ENCODE measurements at regions not wholly inside any gene's neighbourhood (a gene's known extent, or its start where the extent isn't known, plus 50 kb on each side); places are given as distances from the start of the nearest gene placed in this dataset.

DNA sequence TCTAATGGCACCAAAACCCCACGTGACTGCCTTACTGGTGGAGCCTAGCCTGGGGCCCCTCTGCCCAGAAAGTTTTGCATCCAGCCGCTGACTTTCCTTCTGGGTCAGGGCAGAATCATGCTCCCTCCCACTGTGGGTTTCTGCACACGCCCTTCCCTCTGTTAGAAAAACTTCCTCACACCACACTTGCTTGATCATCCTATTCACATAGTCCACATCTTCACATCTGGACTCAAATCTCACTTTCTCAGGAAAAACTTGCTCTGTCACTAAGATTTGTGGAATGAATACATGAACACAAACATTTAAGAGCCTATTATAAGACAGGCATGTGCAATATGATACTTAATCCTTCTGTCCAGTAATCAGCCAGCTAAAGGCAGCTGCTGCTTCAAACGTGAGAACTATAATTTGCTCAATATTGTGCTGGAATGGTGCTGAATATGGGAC is 274.7 kb downstream of the RND3 start:
- no peaks in the 10 kb centered on the region for H4K20me1 ChIP-seq (ENCODE audit: control insufficient read depth, insufficient read depth, insufficient read length)
- no peak overlapping the region for H3K9ac ChIP-seq (ENCODE audit: extremely low read depth, insufficient read length, low read length)
- H3K4me1 ChIP-seq (ENCODE audit: insufficient read depth, low read length), result peaks cover 4% of the 10 kb centered on the region; the same call in 1 of the 2 replicates
- H3K14ac ChIP-seq (ENCODE audit: insufficient read depth, low read length), result no peak overlapping the region
- no peak overlapping the region for H4K5ac ChIP-seq (ENCODE audit: insufficient read length, low read depth, low read length)
- Mint-ChIP-seq H3K4me1 (peaks cover 18 to 24% of the 10 kb centered on the region in 2 experiments), H3K27me3 (ENCODE audit: low read depth) (no peaks in the 10 kb centered on the region; the same call in 1 of the 2 replicates), H3K9me3 (no peaks in the 10 kb centered on the region), H3K4me3 (no peak overlapping the region), H3K36me3 (ENCODE audit: insufficient read depth in 1 of 3, low read depth in 3 of 3) (no peaks in the 10 kb centered on the region; a peak in 1 of 7 replicates), H3K27ac (no peak overlapping the region)
- H3K4me2 ChIP-seq (ENCODE audit: insufficient read depth, insufficient read length, low read length), result no peak overlapping the region
- no peak overlapping the region for H3K18ac ChIP-seq (ENCODE audit: insufficient read length, low read depth, low read length)
- H3K79me1 ChIP-seq (ENCODE audit: insufficient read depth, low read depth, low read length, poor library complexity, severe bottlenecking), result no peaks in the 10 kb centered on the region
- H4K91ac ChIP-seq (ENCODE audit: insufficient read length, low read depth, low read length), result no peak overlapping the region
- TF ChIP-seq, protein P1, sequence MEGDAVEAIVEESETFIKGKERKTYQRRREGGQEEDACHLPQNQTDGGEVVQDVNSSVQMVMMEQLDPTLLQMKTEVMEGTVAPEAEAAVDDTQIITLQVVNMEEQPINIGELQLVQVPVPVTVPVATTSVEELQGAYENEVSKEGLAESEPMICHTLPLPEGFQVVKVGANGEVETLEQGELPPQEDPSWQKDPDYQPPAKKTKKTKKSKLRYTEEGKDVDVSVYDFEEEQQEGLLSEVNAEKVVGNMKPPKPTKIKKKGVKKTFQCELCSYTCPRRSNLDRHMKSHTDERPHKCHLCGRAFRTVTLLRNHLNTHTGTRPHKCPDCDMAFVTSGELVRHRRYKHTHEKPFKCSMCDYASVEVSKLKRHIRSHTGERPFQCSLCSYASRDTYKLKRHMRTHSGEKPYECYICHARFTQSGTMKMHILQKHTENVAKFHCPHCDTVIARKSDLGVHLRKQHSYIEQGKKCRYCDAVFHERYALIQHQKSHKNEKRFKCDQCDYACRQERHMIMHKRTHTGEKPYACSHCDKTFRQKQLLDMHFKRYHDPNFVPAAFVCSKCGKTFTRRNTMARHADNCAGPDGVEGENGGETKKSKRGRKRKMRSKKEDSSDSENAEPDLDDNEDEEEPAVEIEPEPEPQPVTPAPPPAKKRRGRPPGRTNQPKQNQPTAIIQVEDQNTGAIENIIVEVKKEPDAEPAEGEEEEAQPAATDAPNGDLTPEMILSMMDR (conservative IDR thresholded peaks at IDR 0.05), result no peak
- H3K27ac ChIP-seq (ENCODE audit: insufficient read length, low read depth, low read length), result no peak overlapping the region
- H2BK20ac ChIP-seq (ENCODE audit: low read depth, low read length, poor library complexity, severe bottlenecking), result no peak overlapping the region
- WGBS (ENCODE audit: extremely low coverage, insufficient read length, low lambda C conversion rate), result no CpG with 5 or more reads among the region's 4 CpGs
- no peak overlapping the region for H2BK12ac ChIP-seq (ENCODE audit: insufficient read length, low read depth, low read length)
- no peak overlapping the region for H2BK5ac ChIP-seq (ENCODE audit: insufficient read length, low read length)
- H2BK120ac ChIP-seq (ENCODE audit: low read depth, low read length, poor library complexity, severe bottlenecking), result no peak overlapping the region
- H3K23ac ChIP-seq (ENCODE audit: insufficient read length, low read depth, low read length), result no peak overlapping the region
- no peak overlapping the region for H2AK5ac ChIP-seq (ENCODE audit: insufficient read length, low read length)
- no peak overlapping the region for H2AFZ ChIP-seq (ENCODE audit: low read length)
- no peaks in the 10 kb centered on the region for H3K79me2 ChIP-seq (ENCODE audit: insufficient read depth, low read length)
- H2BK15ac ChIP-seq (ENCODE audit: low read depth, low read length), result no peak overlapping the region
- no peaks in the 10 kb centered on the region for H3K27me3 ChIP-seq (ENCODE audit: insufficient read depth, low read length)
- H3K4ac ChIP-seq (ENCODE audit: low read depth, low read length), result no peak overlapping the region
- no peak for DNase-seq
- H3K9me3 ChIP-seq (ENCODE audit: control insufficient read depth, low read depth, low read length), result no peaks in the 10 kb centered on the region
- no peak overlapping the region for H3T11ph ChIP-seq (ENCODE audit: low read length)
- H4K8ac ChIP-seq (replicated peaks; ENCODE audit: insufficient read length, low read depth, low read length), result no peak overlapping the region
- H3K56ac ChIP-seq (ENCODE audit: insufficient read length, low read depth, low read length), result no peak overlapping the region
- H3K23me2 ChIP-seq (ENCODE audit: insufficient read length, low read depth, low read length, poor library complexity, severe bottlenecking), result no peaks in the 10 kb centered on the region
